Heart right ventricle (tissue), 16 donors: ENCODE measurements at regions not wholly inside any gene's neighbourhood (a gene's known extent, or its start where the extent isn't known, plus 50 kb on each side); places are given as distances from the start of the nearest gene placed in this dataset.

Source experiments
- ATAC-seq, 8 donors: fragments of 200-7000 bp; cut with Tn5 transposase; one replicate each; pipeline ENCODE4 v1.9.1; 2020; ENCODE audit warnings: mild to moderate bottlenecking in 8 of 8, moderate library complexity in 8 of 8, moderate number of reproducible peaks in 1 of 8
- DNase-seq, 2 donors: peaks; one replicate each; pipeline ENCODE4 v3.0.0-alpha.2; 2020
- H3K27ac ChIP-seq, 10 donors: fragments of 200-600 bp; sonication (generic) in 2 of 10; one replicate each; pipeline versions ENCODE4 v1.5.0 to v1.8.0; 2020 to 2022; ENCODE audit warnings: mild to moderate bottlenecking in 3 of 10
- H3K27me3 ChIP-seq, 7 donors: fragments of 200-600 bp; one replicate each; pipeline ENCODE4 v1.8.0; 2021 to 2022; ENCODE audit warnings: mild to moderate bottlenecking in 2 of 7
- H3K36me3 ChIP-seq, 9 donors: fragments of 200-600 bp; sonication (generic) in 1 of 9; one replicate each; pipeline versions ENCODE4 v1.5.0 to v1.8.0; 2020 to 2022; ENCODE audit warnings: mild to moderate bottlenecking in 2 of 9
- H3K4me1 ChIP-seq, 9 donors: fragments of 200-600 bp; sonication (generic) in 1 of 9; one replicate each; pipeline versions ENCODE4 v1.5.0 to v1.8.0; 2020 to 2022; ENCODE audit warnings: mild to moderate bottlenecking in 4 of 9
- H3K4me3 ChIP-seq, 10 donors: fragments of 200-600 bp; sonication (generic) in 2 of 10; one replicate each; pipeline versions ENCODE4 v1.5.0 to v1.8.0; 2020 to 2022; ENCODE audit warnings: mild to moderate bottlenecking in 7 of 10, moderate library complexity in 2 of 10
- H3K9me3 ChIP-seq, 11 donors: fragments of 200-600 bp in 10 of 11; sonication (generic) in 2 of 11; one replicate each; pipeline versions ENCODE4 v1.5.0 to v1.8.0; 2013 to 2022; ENCODE audit warnings: mild to moderate bottlenecking in 2 of 11, control low read depth in 1 of 11, moderate library complexity in 1 of 11
- CTCF ChIP-seq, 9 donors: fragments of 200-600 bp; sonication (generic) in 2 of 9; IDR thresholded peaks; one replicate each; pipeline versions ENCODE4 v1.5.0 to v1.8.0; 2021 to 2022; ENCODE audit warnings: antibody characterized with exemption in 9 of 9, mild to moderate bottlenecking in 5 of 9, moderate library complexity in 1 of 9
- WGBS, 2 donors: extraction: QIAGEN DNeasy Blood & Tissue Kit; methylation state at CpG; one replicate each; pipeline ENCODE4 v1.1.7; 2013; ENCODE audit warnings: inconsistent platforms in 1 of 2; 5-methylcytosine and 5-hydroxymethylcytosine counted together
- intact Hi-C, 10 donors: fragments of 100-400 bp; cut with DNase I; formaldehyde crosslinking; loops; one replicate each; pipeline versions ENCODE4 v1.11.1 to v1.14.2; 2022
- donor health status: Arrhythmogenic right ventricular cardiomyopathy.
- donor health status: ischemic (EF 13 %, LVEDD 7.1; RV severe dilation, severe dysfunction).
- donor health status: healthy with polysubstance abuse.
- donor health status: DM: no; HTN: yes; CAD: no.
- donor health status: DM: no; HTN: no; CAD: no.
- donor health status: ischemic (EF 25% LVEDD 6.9; RV normal size, moderate dysfunction).
- donor health status: ischemic (EF 25% LVEDD 5.7; RV mildly dilated, moderate dysfunction).
- donor health status: healthy.
- donor health status: DM: yes; HTN: yes; CAD: no.
- donor health status: Ischemic cardiomyopathy.
- donor health status: ischemic (EF 35%, LVEDD 5.7; RV mildly dilated, moderate dysfunction).
- donor health status: nonischemic (EF 11% LVEDD 7.7; RV severe dilation, severe dysfunction).
- donor health status: DM: yes; HTN: yes; CAD: no.
- donor health status: PGD.
- donor health status: ischemic (EF 29% LVEDD 5.4; RV normal size, mild dysfunction).
- donor health status: nonischemic (EF 23%, LVEDD 6.1; RV moderate dilation, normal function).

- H3K36me3 ChIP-seq, result no peaks in the 10 kb centered on the region
- DNase-seq, result no peak
- H3K4me3 ChIP-seq, result no peak overlapping the region
- TF ChIP-seq CTCF (IDR thresholded peaks at IDR 0.05), result no peak
- H3K27me3 ChIP-seq, result no peaks in the 10 kb centered on the region
- 75 to 77% methylated on average over 14 of the region's 14 CpGs for WGBS, 2 donors
- H3K9me3 ChIP-seq, result peaks cover 0 to 11% (median 0%) of the 10 kb centered on the region in 11 donors
- no peak overlapping the region for H3K27ac ChIP-seq
- no peak for ATAC-seq
- no peaks in the 10 kb centered on the region for H3K4me1 ChIP-seq
- intact Hi-C loops, result no loop called here
These were observed 1570.0 kb upstream of the DEFB115 start for GRCh38 chr20:29687438-29687837.

GRCh38 chr20:29689411-29690225, 1567.8 kb upstream of the DEFB115 start:
- TF ChIP-seq CTCF (IDR thresholded peaks at IDR 0.05), result no peak
- ATAC-seq (peak in 5 of 8 donors; percentile 42 to 79 (median 66)), DNase-seq (peak; percentile 22 to 32)
- WGBS, 2 donors, result 36 to 49% methylated on average over 48 of the region's 48 CpGs
- intact Hi-C loops, result no loop called here
- H3K4me1 ChIP-seq, result no peaks in the 10 kb centered on the region
- no peaks in the 10 kb centered on the region for H3K27me3 ChIP-seq
- peaks cover 0 to 13% (median 0%) of the 10 kb centered on the region in 11 donors for H3K9me3 ChIP-seq
- peak overlapping the region in 6 of 10 donors; percentile 1 to 41 (median 22) for H3K4me3 ChIP-seq
- no peak overlapping the region for H3K27ac ChIP-seq
- H3K36me3 ChIP-seq, result no peaks in the 10 kb centered on the region

- Histone ChIP-seq H3K27ac (no peak overlapping the region), H3K4me3 (no peak overlapping the region), H3K9me3 (peaks cover 0 to 13% (median 0%) of the 10 kb centered on the region in 11 donors), H3K27me3 (no peaks in the 10 kb centered on the region), H3K36me3 (no peaks in the 10 kb centered on the region), H3K4me1 (no peaks in the 10 kb centered on the region)
- DNase-seq, result no peak
- intact Hi-C loops, result no loop called here
- no peak for ATAC-seq
- 87 to 90% methylated on average over 19 of the region's 19 CpGs for WGBS, 2 donors
- no peak for TF ChIP-seq CTCF (IDR thresholded peaks at IDR 0.05)
These were observed 1567.2 kb upstream of the DEFB115 start for GRCh38 chr20:29690274-29690673.

GRCh38 chr20:29740601-29740950, 1516.9 kb upstream of the DEFB115 start:
- Histone ChIP-seq H3K9me3 (peaks cover 0 to 76% (median 18%) of the 10 kb centered on the region in 11 donors), H3K27me3 (peaks cover 5 to 41% (median 28%) of the 10 kb centered on the region in 7 donors), H3K36me3 (no peaks in the 10 kb centered on the region), H3K27ac (no peak overlapping the region), H3K4me3 (no peak overlapping the region), H3K4me1 (no peaks in the 10 kb centered on the region)
- WGBS, 2 donors, result 26 to 37% methylated on average over 19 to 35 of the region's 35 CpGs
- no peak for DNase-seq
- TF ChIP-seq CTCF (IDR thresholded peaks at IDR 0.05), result no peak
- no peak for ATAC-seq
- intact Hi-C loops, result no loop called here
